ENCODE measurements at regions not wholly inside any gene's neighbourhood (a gene's known extent, or its start where the extent isn't known, plus 50 kb on each side); places are given as distances from the start of the nearest gene placed in this dataset.
"Not testable (repeated sequence)": the region's sequence is repeated elsewhere in the genome, so short reads cannot be mapped to it uniquely, and the experiment has no call there.

DNA sequence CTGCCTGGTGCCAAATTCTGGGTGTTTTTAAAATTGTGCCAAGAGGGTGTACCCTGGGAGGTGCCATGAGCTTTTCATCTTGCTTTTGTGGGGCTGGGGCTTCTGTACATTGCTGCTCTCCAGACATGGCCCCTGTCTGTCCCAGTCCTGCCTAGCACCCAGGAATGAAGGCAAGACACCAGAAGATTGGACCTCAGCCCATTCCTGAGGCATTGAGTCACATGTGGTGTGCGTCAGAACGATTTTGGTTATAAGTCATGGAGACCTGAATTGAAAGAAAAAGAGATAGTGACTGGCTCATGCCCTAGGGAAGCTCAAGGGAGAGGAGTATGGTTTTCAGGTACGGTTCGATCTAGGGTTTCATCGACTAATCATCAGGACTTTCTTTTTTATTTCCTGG lies 493.2 kb downstream of the TYW1 start:
- Histone ChIP-seq H3K4me1 (ENCODE audit: low read length) (no peaks in the 10 kb centered on the region), H3K4me2 (ENCODE audit: low read depth, low read length) (no peak overlapping the region), H3K9ac (ENCODE audit: low read length) (no peak overlapping the region), H4K20me1 (ENCODE audit: insufficient read depth, low read length) (no peaks in the 10 kb centered on the region), H3K9me2 (replicated peaks; ENCODE audit: insufficient read depth, low read length) (no peaks in the 10 kb centered on the region), H3K4me3 (ENCODE audit: low read length) (no peak overlapping the region), H3K27me3 (replicated peaks; ENCODE audit: insufficient read depth, low read length) (no peaks in the 10 kb centered on the region), H2AFZ (ENCODE audit: low read length) (no peak overlapping the region), H3K79me2 (ENCODE audit: low read length) (no peaks in the 10 kb centered on the region), H3F3A (ENCODE audit: insufficient read depth, low read length) (no peaks in the 10 kb centered on the region), H3K9me3 (replicated peaks; ENCODE audit: insufficient read depth, low read length) (no peaks in the 10 kb centered on the region), H3K27ac (ENCODE audit: low read length) (no peak overlapping the region), H3K36me3 (replicated peaks; ENCODE audit: insufficient read depth, low read length) (no peaks in the 10 kb centered on the region)
- TF ChIP-seq EZH2phosphoT487 (IDR thresholded peaks at IDR 0.05; ENCODE audit: low read length) (no peak), EZH2 (optimal IDR thresholded peaks at IDR 0.05; ENCODE audit: low read depth, low read length) (no peak)
- TF ChIP-seq, protein P1, sequence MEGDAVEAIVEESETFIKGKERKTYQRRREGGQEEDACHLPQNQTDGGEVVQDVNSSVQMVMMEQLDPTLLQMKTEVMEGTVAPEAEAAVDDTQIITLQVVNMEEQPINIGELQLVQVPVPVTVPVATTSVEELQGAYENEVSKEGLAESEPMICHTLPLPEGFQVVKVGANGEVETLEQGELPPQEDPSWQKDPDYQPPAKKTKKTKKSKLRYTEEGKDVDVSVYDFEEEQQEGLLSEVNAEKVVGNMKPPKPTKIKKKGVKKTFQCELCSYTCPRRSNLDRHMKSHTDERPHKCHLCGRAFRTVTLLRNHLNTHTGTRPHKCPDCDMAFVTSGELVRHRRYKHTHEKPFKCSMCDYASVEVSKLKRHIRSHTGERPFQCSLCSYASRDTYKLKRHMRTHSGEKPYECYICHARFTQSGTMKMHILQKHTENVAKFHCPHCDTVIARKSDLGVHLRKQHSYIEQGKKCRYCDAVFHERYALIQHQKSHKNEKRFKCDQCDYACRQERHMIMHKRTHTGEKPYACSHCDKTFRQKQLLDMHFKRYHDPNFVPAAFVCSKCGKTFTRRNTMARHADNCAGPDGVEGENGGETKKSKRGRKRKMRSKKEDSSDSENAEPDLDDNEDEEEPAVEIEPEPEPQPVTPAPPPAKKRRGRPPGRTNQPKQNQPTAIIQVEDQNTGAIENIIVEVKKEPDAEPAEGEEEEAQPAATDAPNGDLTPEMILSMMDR (IDR thresholded peaks at IDR 0.05; ENCODE audit: low read length) = no peak
- DNase-seq = no peak

DNA sequence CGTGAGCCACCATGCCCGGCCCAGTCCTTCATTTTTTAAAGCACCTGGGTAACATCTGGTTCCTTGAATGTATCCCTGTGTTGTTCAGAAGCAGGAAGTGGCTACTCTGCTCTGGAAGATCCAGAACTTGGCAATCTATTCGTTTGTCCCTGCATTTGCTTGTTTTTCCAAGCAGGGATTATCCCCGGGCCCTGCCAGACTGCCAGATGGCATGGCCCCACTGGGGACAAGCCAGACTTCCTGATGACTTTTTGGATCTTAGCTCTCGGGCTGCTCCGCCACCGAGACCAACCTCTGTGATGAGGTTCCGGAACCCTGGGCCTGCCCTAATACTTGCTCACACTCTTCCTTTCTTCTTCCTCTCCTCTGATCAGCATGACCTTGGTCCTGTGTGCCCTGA lies 496.7 kb downstream of the TYW1 start:
- Histone ChIP-seq H3K9me2 (replicated peaks; ENCODE audit: insufficient read depth, low read length) (no peaks in the 10 kb centered on the region), H3K9ac (ENCODE audit: low read length) (no peak overlapping the region), H3K9me3 (replicated peaks; ENCODE audit: insufficient read depth, low read length) (no peaks in the 10 kb centered on the region), H3K4me2 (ENCODE audit: low read depth, low read length) (no peak overlapping the region), H3F3A (ENCODE audit: insufficient read depth, low read length) (no peaks in the 10 kb centered on the region), H3K27me3 (replicated peaks; ENCODE audit: insufficient read depth, low read length) (no peaks in the 10 kb centered on the region), H3K27ac (ENCODE audit: low read length) (no peak overlapping the region), H3K36me3 (replicated peaks; ENCODE audit: insufficient read depth, low read length) (no peaks in the 10 kb centered on the region), H4K20me1 (ENCODE audit: insufficient read depth, low read length) (no peaks in the 10 kb centered on the region), H3K4me1 (ENCODE audit: low read length) (no peaks in the 10 kb centered on the region), H3K79me2 (ENCODE audit: low read length) (no peaks in the 10 kb centered on the region), H2AFZ (ENCODE audit: low read length) (no peak overlapping the region), H3K4me3 (ENCODE audit: low read length) (no peak overlapping the region)
- TF ChIP-seq EZH2 (optimal IDR thresholded peaks at IDR 0.05; ENCODE audit: low read depth, low read length) = no peak
- DNase-seq = no peak

DNA sequence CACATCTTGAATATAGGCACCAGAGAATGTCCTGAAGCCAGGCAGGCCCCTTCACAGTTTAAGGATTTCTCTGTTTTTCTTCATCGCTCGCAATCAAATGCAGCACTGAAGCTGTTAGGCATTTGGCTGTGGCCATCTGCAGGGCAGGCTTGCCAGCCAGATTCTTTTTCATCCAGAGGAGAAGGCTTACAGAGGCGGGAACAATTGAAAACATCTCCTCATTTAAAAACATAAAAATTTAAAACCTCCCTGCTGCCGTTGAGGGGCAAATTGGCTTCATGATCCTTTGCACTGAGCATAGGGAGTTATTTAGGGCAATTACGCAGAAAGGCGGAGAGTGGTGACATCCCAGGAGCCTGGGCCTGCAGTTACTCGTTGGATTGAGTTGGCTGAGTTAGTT lies 500.0 kb downstream of the TYW1 start:
- no peaks in the 10 kb centered on the region for H3K79me2 ChIP-seq (ENCODE audit: low read length)
- TF ChIP-seq EZH2 (optimal IDR thresholded peaks at IDR 0.05; ENCODE audit: low read depth, low read length) (no peak), EZH2phosphoT487 (IDR thresholded peaks at IDR 0.05; ENCODE audit: low read length) (no peak)
- TF ChIP-seq, protein P1 (IDR thresholded peaks at IDR 0.05; ENCODE audit: low read length) = no peak
- no peak overlapping the region for H3K27ac ChIP-seq (ENCODE audit: low read length)
- H2AFZ ChIP-seq (ENCODE audit: low read length) = no peak overlapping the region
- no peaks in the 10 kb centered on the region for H4K20me1 ChIP-seq (ENCODE audit: insufficient read depth, low read length)
- no peaks in the 10 kb centered on the region for H3K27me3 ChIP-seq (replicated peaks; ENCODE audit: insufficient read depth, low read length)
- H3K4me1 ChIP-seq (ENCODE audit: low read length) = no peaks in the 10 kb centered on the region
- DNase-seq = no peak
- no peaks in the 10 kb centered on the region for H3K9me2 ChIP-seq (replicated peaks; ENCODE audit: insufficient read depth, low read length)
- no peaks in the 10 kb centered on the region for H3K9me3 ChIP-seq (replicated peaks; ENCODE audit: insufficient read depth, low read length)
- no peaks in the 10 kb centered on the region for H3K36me3 ChIP-seq (replicated peaks; ENCODE audit: insufficient read depth, low read length)
- no peak overlapping the region for H3K4me2 ChIP-seq (ENCODE audit: low read depth, low read length)
- H3F3A ChIP-seq (ENCODE audit: insufficient read depth, low read length) = no peaks in the 10 kb centered on the region
- no peak overlapping the region for H3K4me3 ChIP-seq (ENCODE audit: low read length)
- no peak overlapping the region for H3K9ac ChIP-seq (ENCODE audit: low read length)

DNA sequence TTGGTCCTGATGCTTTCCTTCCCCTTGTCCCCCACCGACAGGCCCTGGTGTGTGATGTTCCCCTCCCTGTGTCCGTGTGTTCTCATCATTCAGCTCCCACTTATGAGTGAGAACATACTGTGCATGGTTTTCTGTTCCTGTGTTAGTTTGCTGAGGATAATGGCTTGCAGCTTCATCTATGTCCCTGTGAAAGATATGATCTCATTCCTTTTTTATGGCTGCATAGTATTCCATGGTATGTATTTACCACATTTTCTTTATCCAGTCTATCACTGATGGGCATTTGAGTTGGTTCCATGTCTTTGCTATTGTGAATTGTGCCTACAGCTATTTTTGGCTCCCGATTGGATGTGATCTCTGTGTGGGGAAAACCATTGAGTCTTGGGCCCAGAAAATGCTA lies 501.3 kb downstream of the TYW1 start:
- DNase-seq; H3K4me2 ChIP-seq (ENCODE audit: low read depth, low read length); H3K36me3 ChIP-seq (replicated peaks; ENCODE audit: insufficient read depth, low read length); H3K4me1 ChIP-seq (ENCODE audit: low read length); H3K4me3 ChIP-seq (ENCODE audit: low read length); H3K27me3 ChIP-seq (replicated peaks; ENCODE audit: insufficient read depth, low read length); H2AFZ ChIP-seq (ENCODE audit: low read length); H3K27ac ChIP-seq (ENCODE audit: low read length); H3K79me2 ChIP-seq (ENCODE audit: low read length); H3K9ac ChIP-seq (ENCODE audit: low read length); H3F3A ChIP-seq (ENCODE audit: insufficient read depth, low read length); H4K20me1 ChIP-seq (ENCODE audit: insufficient read depth, low read length); H3K9me3 ChIP-seq (replicated peaks; ENCODE audit: insufficient read depth, low read length); H3K9me2 ChIP-seq (replicated peaks; ENCODE audit: insufficient read depth, low read length): not testable (repeated sequence)
